Colon (tissue), 2 donors: ENCODE measurements at regions not wholly inside any gene's neighbourhood (a gene's known extent, or its start where the extent isn't known, plus 50 kb on each side); places are given as distances from the start of the nearest gene placed in this dataset.

ENCODE experiments used
- FAIRE-seq: peaks from 2 replicates; lab custom pipeline; 2012; peaks lifted over from hg19 to GRCh38; lab: Jason Lieb, UNC
- donor health status: control.
- donor health status: control.

GRCh38 chr1:244196571-244197285 is 145.6 kb downstream of the ZBTB18 start:
- FAIRE-seq = no peak

DNA sequence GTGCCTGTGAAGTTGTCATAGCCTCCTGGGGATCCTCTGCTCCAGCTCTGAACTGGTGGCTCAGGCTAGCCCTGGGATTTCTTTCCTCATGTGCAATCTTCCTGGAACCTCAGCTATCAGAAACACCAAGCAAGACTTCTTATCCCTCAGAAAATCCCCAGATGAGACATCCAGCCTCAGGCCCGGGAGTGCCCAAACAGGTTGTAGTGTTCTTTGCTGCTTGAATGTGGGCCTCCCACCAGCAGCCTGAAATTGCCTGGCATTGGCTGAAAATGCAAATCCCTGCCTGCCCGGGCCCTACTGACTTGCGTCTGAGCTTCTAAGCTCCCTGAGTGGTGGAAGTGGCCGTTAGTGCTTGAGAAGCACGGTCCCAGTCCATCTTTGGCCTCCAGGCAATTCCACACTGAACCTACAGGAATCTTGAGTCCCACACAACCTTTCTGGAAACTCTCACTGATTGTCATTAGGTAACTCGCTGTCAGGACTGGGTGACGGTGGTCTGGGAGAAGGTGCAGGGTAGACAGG is 146.8 kb downstream of the ZBTB18 start:
- no peak for FAIRE-seq

GRCh38 chr1:244199902-244200301 is 148.8 kb downstream of the ZBTB18 start:
- FAIRE-seq = no peak

DNA sequence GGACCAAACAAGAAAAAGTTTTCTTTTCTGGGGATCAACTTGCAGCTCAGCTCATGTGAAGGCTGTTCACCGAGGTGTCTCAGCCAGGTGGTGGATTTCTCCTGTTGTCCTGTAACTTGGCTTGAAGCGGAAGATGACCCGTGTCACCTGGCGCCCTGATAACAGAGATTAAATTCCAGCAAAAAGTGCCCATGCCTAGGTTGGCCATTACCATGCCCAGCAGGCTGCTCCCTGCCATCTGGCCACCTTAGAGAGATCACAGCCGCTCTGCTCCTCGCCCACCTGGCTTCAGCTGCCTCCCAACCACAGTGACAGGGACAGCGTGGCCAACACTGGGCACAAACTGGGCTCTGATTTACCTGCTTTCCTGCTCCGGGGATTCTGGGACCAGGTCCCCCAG is 149.5 kb downstream of the ZBTB18 start:
- FAIRE-seq = no peak

DNA sequence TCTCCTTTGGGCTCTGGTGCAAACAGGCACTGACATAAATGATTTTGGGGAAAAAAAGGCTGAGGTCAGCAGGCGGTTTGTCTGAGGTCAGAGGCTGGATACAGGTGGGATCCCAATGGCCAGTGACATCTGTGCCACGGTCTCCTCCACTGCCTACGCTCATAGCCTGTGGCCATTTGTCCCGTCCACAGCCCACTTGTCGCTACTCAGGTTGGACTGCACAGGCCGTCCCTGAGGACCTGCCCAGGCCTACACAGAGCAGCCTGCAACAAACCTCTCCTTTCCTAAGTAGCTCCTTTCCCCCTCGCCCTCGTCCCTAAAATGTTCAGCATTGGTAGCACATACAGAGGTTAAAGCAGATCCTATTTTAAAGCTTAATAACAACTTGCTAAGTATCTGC is 150.7 kb downstream of the ZBTB18 start:
- no peak for FAIRE-seq

DNA sequence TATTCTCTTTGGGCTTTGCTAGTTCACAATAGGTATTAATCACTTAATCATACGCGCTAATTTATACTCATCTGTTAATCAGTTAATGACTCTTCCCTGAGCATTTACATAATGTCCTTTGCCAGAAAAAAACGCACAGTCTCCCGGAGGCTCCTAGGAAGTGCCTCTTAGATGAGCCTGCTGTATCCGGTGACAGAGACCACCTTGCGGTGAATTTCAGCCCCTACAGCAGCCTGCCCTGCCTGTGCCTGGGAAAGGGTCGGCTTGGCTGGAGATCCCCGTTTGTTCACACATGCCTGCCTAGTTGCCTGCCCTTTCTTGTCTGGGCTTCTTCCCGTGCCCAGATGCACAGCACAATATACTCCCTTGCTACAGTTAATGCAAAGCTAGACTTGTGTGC is 152.9 kb downstream of the ZBTB18 start:
- FAIRE-seq = no peak

DNA sequence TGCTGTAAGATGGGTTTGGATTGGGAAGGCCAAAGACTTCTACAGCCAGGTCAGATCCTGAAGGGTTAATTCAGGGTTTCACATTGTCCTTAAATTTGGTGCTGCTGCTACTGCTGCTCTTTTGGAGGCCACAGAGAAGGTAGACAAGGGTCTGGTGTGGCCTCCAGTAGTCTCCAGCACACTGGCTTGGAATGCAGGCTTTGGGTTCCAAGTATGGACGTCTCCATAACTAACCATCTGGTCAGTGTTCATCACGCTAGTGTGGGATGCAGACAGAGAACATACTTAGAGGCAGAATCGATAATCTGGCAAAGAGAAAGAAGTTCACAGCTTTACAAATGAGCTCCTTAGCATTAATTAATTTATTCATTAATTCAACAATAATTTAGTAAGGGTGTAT is 154.1 kb downstream of the ZBTB18 start:
- FAIRE-seq = no peak

DNA sequence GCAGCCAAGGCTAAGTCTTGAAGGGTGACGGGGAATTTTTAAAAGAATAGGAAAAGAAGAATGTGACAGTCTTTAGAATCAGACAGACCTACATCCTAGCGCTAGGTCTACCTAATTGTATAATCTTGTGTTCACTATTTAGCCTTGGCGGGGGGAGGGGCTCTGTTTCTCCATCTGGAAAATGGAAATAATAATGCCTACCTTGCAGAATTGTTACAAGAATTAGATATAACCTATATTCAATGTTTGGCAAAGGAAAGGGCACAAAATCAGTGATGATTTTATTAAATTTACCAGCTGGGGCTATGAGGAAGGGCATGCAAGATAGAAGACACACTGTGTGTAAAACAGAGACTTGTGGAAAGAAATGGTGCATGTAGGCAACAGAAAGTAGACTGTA is 154.8 kb downstream of the ZBTB18 start:
- FAIRE-seq = no peak

GRCh38 chr1:244207042-244207934 is 156.2 kb downstream of the ZBTB18 start:
- FAIRE-seq = no peak

- FAIRE-seq = no peak
Measured at GRCh38 chr1:244207935-244208244, 156.8 kb downstream of the ZBTB18 start.

GRCh38 chr1:244209955-244210354 is 158.9 kb downstream of the ZBTB18 start:
- no peak for FAIRE-seq

- FAIRE-seq = no peak
Measured at GRCh38 chr1:244210884-244211558, 159.9 kb downstream of the ZBTB18 start.

GRCh38 chr1:244211559-244211944 is 160.5 kb downstream of the ZBTB18 start:
- FAIRE-seq = no peak

- no peak for FAIRE-seq
Measured at GRCh38 chr1:244212219-244212618, 161.1 kb downstream of the ZBTB18 start.

GRCh38 chr1:244212797-244213475 is 161.9 kb downstream of the ZBTB18 start:
- FAIRE-seq = no peak

- FAIRE-seq = no peak
Measured at GRCh38 chr1:244214009-244214967, 163.2 kb downstream of the ZBTB18 start.

DNA sequence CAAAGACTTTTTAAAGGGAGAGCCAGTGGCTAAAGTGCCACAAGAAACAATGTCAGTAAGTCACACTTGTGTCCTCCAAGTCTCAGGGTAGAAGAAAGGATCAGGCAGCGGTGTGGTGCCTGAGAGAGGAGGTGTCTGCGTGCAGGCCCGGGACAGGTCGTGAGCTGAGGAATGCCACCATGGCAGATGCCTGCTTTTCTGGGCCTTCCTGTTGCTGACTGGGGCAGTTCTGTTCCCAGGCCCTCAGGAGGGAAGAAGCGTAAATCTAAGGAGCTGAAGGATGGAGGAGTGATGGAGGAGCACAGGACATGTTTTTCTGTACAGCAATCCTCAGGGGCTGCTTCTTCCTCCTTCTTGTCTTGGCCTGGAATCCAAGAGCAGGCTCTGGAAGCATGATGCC is 165.8 kb downstream of the ZBTB18 start:
- FAIRE-seq = no peak

GRCh38 chr1:244217711-244218110 is 166.6 kb downstream of the ZBTB18 start:
- FAIRE-seq = no peak

DNA sequence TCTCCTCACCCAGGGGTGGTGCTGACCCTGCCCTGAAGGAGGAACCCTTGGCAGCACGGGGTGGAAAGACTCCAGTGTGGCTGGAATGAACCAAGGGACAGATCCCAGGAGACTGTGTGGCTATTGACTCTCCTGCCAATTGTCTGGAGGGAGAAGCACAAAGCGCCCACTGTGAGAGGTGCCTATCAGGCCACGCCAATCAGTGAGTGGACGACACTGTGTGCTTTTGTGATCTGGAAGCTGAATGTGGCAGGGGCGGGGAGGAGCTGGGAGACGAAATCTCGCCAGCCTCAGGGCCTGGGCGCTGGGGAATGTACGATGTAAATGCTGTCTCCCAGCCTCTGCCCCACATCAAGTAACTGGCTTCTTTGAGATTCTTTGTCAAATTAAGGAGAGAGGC is 167.1 kb downstream of the ZBTB18 start:
- FAIRE-seq = no peak

DNA sequence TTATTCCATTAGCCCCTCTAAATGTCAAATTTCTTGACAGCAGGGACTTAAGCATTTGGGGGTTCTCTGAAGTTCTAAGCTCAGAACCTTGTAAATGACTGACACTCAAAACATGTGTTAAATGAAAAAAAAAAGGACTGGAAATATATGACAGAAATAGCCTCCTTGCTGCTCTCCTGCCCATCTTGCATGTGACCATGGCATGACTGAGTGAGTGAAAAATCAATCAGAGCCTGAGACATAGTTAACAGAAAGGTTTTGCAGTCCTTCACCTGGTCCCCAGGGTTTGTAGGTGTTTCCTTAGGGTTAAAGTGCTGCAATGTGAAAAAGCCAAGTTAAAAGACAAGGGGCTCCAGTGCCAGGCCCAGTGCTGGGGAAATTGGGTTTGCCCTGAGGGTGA is 168.1 kb downstream of the ZBTB18 start:
- FAIRE-seq = no peak

DNA sequence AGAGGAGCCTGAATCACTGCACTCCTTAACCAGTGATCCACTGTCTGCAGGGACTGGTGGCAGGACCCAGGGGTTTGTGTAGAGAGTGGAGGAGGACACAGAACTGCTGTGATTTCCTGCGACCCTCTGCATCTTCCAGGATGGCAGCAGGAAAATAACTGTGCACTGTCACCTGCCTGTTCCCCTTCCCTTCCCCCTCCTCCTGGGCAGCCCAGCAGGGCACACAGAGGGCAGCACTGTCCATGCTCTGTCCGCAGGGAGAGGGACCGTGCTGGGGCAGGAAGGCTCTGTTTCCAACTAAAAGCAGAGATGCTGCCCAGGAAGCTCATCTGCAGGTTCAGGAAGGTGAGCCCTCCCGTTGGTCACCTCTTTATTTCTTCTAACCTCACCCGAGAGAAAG is 168.7 kb downstream of the ZBTB18 start:
- FAIRE-seq = no peak
